ENCODE measurements at regions not wholly inside any gene's neighbourhood (a gene's known extent, or its start where the extent isn't known, plus 50 kb on each side); places are given as distances from the start of the nearest gene placed in this dataset.

DNA sequence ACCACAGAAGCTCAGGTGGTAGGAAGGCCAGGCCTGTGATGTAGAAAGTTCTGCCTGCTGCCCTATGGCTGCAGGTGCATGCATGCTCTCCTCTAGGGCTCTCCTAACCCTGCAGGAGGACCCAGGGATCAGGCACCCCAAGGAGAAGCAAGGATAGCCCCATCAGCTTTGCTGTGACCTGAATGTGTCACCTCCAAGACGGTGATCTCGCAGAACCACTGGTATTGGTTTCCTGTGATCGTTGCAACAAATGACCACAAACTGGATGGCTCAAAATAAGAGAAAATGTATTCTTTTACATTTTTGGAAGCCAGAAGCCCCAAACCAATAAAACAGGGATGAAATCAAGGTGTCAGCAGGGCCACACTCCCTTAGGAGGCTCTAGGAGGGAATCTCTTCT lies 327.3 kb downstream of the BCL11A start:
- H3K27me3 ChIP-seq = no peaks in the 10 kb centered on the region
- TF ChIP-seq POLR2A (IDR thresholded peaks at IDR 0.05) (no peak), EP300 (IDR thresholded peaks at IDR 0.05) (no peak)
- TF ChIP-seq, protein P1, sequence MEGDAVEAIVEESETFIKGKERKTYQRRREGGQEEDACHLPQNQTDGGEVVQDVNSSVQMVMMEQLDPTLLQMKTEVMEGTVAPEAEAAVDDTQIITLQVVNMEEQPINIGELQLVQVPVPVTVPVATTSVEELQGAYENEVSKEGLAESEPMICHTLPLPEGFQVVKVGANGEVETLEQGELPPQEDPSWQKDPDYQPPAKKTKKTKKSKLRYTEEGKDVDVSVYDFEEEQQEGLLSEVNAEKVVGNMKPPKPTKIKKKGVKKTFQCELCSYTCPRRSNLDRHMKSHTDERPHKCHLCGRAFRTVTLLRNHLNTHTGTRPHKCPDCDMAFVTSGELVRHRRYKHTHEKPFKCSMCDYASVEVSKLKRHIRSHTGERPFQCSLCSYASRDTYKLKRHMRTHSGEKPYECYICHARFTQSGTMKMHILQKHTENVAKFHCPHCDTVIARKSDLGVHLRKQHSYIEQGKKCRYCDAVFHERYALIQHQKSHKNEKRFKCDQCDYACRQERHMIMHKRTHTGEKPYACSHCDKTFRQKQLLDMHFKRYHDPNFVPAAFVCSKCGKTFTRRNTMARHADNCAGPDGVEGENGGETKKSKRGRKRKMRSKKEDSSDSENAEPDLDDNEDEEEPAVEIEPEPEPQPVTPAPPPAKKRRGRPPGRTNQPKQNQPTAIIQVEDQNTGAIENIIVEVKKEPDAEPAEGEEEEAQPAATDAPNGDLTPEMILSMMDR (IDR thresholded peaks at IDR 0.05) = no peak
- no peak overlapping the region for H3K27ac ChIP-seq
- H3K4me3 ChIP-seq = no peak overlapping the region
- H3K9me3 ChIP-seq = no peaks in the 10 kb centered on the region
- DNase-seq = no peak
- H3K4me1 ChIP-seq (ENCODE audit: insufficient read depth) = no peaks in the 10 kb centered on the region
- intact Hi-C loops (cut with DNase I) = no loop called here
- no peaks in the 10 kb centered on the region for H3K36me3 ChIP-seq
- 88 to 94% (median 91%) methylated on average over 3 of the region's 3 CpGs for WGBS, 3 donors

DNA sequence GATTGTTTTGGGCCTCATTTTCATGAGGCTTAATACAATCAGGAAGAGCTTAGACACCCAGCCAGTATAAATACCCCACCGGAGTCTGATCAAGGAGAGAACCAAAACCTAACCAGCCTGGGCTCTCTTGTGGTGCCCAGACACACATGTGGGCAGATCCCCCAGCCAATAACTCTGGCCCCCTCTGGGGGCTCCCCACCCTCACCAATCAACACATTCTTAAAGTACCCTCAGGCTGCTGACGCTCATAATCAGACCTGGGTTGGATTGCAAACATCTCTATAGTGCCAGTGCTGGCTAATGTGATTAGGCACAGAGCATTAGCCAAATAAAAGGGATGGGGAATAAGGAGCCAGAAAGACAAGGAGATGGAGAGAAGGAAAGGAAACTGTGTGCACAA lies 329.6 kb downstream of the BCL11A start:
- no peak for DNase-seq
- Histone ChIP-seq H3K27me3 (no peaks in the 10 kb centered on the region), H3K4me1 (ENCODE audit: insufficient read depth) (no peaks in the 10 kb centered on the region), H3K9me3 (no peaks in the 10 kb centered on the region), H3K36me3 (no peaks in the 10 kb centered on the region), H3K4me3 (no peak overlapping the region), H3K27ac (no peak overlapping the region)
- 78 to 92% (median 91%) methylated on average over 2 of the region's 2 CpGs for WGBS, 3 donors
- no peak for TF ChIP-seq POLR2A (IDR thresholded peaks at IDR 0.05)
- no peak for TF ChIP-seq EP300 (IDR thresholded peaks at IDR 0.05)
- TF ChIP-seq, protein P1 (IDR thresholded peaks at IDR 0.05) = no peak
- intact Hi-C loops (cut with DNase I) = no loop called here

DNA sequence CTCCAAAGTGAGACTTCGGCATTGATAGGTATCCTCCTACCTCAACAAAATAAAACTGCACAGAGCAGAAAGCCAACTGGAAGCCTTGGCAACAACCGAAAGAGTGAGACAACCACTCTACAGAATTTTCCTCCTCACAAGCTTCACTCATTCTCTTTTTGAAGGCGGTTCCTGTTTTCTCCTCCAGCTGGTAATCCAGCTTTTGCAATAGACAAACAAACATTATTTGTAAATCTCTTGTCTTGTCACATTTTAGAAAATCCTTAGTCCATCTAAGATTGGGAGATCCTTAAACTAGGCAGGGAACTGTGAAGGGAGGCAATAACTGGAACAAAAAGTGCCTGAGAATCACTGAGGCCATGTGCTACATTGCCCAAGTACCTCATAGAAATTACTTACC lies 332.4 kb downstream of the BCL11A start:
- intact Hi-C loops (cut with DNase I) = no loop called here
- no peaks in the 10 kb centered on the region for H3K36me3 ChIP-seq
- WGBS, 3 donors = 85 to 88% (median 85%) methylated on average over 3 of the region's 3 CpGs
- no peaks in the 10 kb centered on the region for H3K27me3 ChIP-seq
- TF ChIP-seq EP300 (IDR thresholded peaks at IDR 0.05) (no peak), POLR2A (IDR thresholded peaks at IDR 0.05) (no peak)
- TF ChIP-seq, protein P1 (IDR thresholded peaks at IDR 0.05) = no peak
- no peak overlapping the region for H3K27ac ChIP-seq
- H3K4me3 ChIP-seq = no peak overlapping the region
- H3K4me1 ChIP-seq (ENCODE audit: insufficient read depth) = no peaks in the 10 kb centered on the region
- H3K9me3 ChIP-seq = no peaks in the 10 kb centered on the region
- no peak for DNase-seq

GRCh38 chr2:60219536-60219935 lies 333.9 kb downstream of the BCL11A start:
- H3K36me3 ChIP-seq = no peaks in the 10 kb centered on the region
- intact Hi-C loops (cut with DNase I) = no loop called here
- WGBS, 3 donors = 46 to 63% (median 62%) methylated on average over 6 of the region's 6 CpGs
- H3K27me3 ChIP-seq = no peaks in the 10 kb centered on the region
- no peaks in the 10 kb centered on the region for H3K9me3 ChIP-seq
- no peak for DNase-seq
- peaks cover 4% of the 10 kb centered on the region for H3K4me1 ChIP-seq (ENCODE audit: insufficient read depth)
- no peak overlapping the region for H3K27ac ChIP-seq
- no peak for TF ChIP-seq POLR2A (IDR thresholded peaks at IDR 0.05)
- TF ChIP-seq, protein P1 (IDR thresholded peaks at IDR 0.05) = no peak
- TF ChIP-seq EP300 (IDR thresholded peaks at IDR 0.05) = no peak
- H3K4me3 ChIP-seq = no peak overlapping the region
